ENCODE measurements at regions not wholly inside any gene's neighbourhood (a gene's known extent, or its start where the extent isn't known, plus 50 kb on each side); places are given as distances from the start of the nearest gene placed in this dataset.

DNA sequence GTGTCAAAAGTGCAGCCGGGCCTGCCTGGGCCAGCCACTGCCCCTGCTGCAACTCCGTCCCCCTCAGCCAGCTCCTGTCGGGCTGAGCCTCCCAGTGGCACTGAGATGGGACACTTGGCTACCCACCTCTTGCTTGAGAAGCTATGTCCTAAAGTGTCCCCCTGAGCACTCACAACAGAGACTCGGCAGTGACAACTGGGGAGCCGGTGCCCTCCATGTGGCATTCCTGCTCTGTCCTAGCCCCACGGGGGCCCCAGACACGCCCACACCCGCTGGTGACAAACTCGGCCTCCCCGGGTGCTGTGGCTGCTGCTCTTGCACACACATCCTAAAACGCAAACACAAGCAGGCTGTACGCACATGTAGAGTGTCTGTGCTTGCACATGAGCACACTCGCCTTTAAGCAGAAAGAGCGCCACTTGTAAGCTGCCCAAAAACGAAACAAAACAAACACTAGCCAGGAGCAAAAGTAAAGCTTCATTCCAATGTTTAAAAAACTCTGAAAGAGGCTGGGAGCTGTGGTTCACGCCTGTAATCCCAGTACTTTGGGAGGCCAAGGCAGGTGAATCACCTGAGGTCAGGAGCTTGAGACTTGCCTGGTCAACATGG is 253.9 kb downstream of the RBFOX3 start:
- TF ChIP-seq GATA3 (IDR thresholded peaks at IDR 0.05; ENCODE audit: low read depth, low read length) (no peak), GATA2 (IDR thresholded peaks at IDR 0.05; ENCODE audit: low read depth, low read length) (no peak)

All from SH-SY5Y (cell line).